ACC112 (cell line): ENCODE measurements at regions not wholly inside any gene's neighbourhood (a gene's known extent, or its start where the extent isn't known, plus 50 kb on each side); places are given as distances from the start of the nearest gene placed in this dataset.

Experiments used
- H2AFZ ChIP-seq: fragments of 200-600 bp; sonication (generic); one replicate; pipeline ENCODE4 v1.6.0; 2017; ENCODE audit warnings: antibody characterized with exemption, low read length; ENCODE audit not compliant: unreplicated experiment
- H3K27ac ChIP-seq: fragments of 200-600 bp; sonication (generic); 2 replicates; pipeline ENCODE4 v1.5.1; 2014; ENCODE audit warnings: low read depth, mild to moderate bottlenecking, antibody characterized with exemption, low read length, moderate library complexity
- H3K27me3 ChIP-seq: fragments of 200-600 bp; sonication (generic); 2 replicates; pipeline ENCODE4 v1.6.1; 2014; ENCODE audit warnings: mild to moderate bottlenecking, antibody characterized with exemption, low read length, moderate library complexity, mixed read lengths; ENCODE audit not compliant: insufficient read depth
- H3K36me3 ChIP-seq: fragments of 200-600 bp; sonication (generic); 2 replicates; pipeline ENCODE4 v1.6.1; 2016; ENCODE audit warnings: mild to moderate bottlenecking, antibody characterized with exemption, low read length, moderate library complexity, mixed read lengths; ENCODE audit not compliant: insufficient read depth
- H3K4me1 ChIP-seq: fragments of 200-600 bp; sonication (generic); one replicate; pipeline ENCODE4 v1.6.1; 2016; ENCODE audit warnings: low read length, mixed read lengths; ENCODE audit not compliant: insufficient read depth, unreplicated experiment, control insufficient read depth
- H3K4me3 ChIP-seq: fragments of 200-600 bp; sonication (generic); 2 replicates; pipeline ENCODE4 v1.5.1; 2014; ENCODE audit warnings: mild to moderate bottlenecking, low read depth, low read length
- H3K79me2 ChIP-seq: fragments of 200-600 bp; sonication (generic); one replicate; pipeline ENCODE4 v1.6.0; 2016; ENCODE audit warnings: low read length; ENCODE audit not compliant: control insufficient read depth, unreplicated experiment, insufficient read depth

DNA sequence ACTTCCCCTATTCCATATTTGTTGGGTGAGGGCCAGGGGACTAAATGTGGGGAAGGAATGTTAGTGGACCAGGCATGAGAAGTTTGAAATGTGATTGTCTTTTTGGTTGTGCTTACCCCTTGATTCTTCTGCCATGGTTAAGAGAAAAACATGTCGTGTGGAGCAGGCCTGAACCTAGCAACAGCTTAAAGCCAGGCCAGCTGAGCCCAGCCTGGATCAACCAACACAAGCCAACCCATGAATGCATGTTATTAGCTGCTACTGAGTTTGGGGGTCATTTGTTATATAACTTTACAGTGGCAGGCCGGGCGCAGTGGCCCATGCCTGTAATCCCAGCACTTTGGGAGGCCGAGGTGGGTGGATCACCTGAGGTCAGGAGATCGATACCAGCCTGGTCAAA is 52.4 kb upstream of the TRIO start:
- Histone ChIP-seq H3K36me3 (no peaks in the 10 kb centered on the region), H2AFZ (no peak overlapping the region), H3K27me3 (no peaks in the 10 kb centered on the region), H3K27ac (no peak overlapping the region), H3K4me1 (peaks cover 6% of the 10 kb centered on the region), H3K79me2 (no peaks in the 10 kb centered on the region), H3K4me3 (no peak overlapping the region)

DNA sequence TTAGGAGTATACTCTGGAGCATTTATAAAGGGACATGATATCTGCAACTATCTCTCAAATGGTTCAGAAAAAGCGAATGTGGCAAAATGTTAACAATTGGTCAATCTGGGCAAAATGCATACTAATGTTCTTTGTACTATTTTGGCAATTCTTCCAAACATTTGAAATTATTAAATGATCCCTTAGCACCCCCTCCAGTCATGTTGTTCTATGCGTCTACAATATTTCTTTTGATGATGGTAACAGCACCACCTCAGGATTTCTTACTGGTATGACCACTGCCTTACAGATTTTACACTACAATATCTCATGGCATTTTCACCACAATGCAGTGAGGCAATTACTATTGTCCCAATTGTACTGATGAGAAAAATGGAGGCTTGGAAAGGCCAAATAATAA is 52.9 kb upstream of the TRIO start:
- H2AFZ ChIP-seq: no peak overlapping the region
- H3K27me3 ChIP-seq: no peaks in the 10 kb centered on the region
- H3K27ac ChIP-seq: no peak overlapping the region
- no peaks in the 10 kb centered on the region for H3K36me3 ChIP-seq
- no peak overlapping the region for H3K4me3 ChIP-seq
- no peaks in the 10 kb centered on the region for H3K79me2 ChIP-seq
- H3K4me1 ChIP-seq: peaks cover 6% of the 10 kb centered on the region

DNA sequence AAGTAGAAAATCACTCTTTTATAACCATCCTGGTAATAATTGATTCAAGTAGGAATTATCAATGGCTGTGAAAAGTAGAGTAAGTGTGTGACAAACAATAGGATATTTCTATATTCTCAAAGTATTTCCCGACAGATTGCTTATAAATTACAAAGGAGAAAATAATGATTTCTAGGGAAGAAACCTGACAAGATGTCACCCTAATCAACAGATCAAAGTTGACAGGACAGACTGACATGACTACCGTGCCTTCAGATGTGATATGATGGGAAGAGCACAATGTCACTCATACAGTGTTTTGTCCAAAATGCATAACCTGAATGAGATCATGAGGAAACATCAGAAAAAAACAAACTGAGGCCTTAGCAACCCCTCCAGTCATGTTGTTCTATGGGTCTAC is 53.9 kb upstream of the TRIO start:
- Histone ChIP-seq H3K4me1 (peaks cover 6% of the 10 kb centered on the region), H3K4me3 (no peak overlapping the region), H2AFZ (no peak overlapping the region), H3K79me2 (no peaks in the 10 kb centered on the region), H3K36me3 (no peaks in the 10 kb centered on the region), H3K27ac (no peak overlapping the region), H3K27me3 (no peaks in the 10 kb centered on the region)

DNA sequence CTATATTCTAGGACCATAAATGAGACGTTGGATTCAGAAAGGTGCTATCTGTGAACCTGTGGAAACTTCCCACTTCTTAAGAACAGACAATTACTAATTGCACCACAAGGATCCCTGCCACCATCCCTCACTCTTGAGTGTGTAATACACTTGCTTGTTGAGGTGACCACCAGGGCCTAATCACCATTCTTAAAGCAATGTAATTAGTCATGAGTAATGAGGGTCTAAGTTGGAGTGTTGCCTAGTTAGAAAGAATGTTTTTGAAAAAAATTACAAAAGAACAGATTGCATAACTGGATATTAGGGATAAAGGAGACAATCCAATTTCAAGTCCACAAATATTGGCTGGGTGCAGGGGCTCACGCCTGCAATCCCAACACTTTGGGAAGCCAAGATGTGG is 56.9 kb upstream of the TRIO start:
- Histone ChIP-seq H2AFZ (no peak overlapping the region), H3K4me1 (peaks cover 6% of the 10 kb centered on the region), H3K36me3 (no peaks in the 10 kb centered on the region), H3K79me2 (no peaks in the 10 kb centered on the region), H3K27ac (no peak overlapping the region), H3K27me3 (no peaks in the 10 kb centered on the region), H3K4me3 (no peak overlapping the region)

DNA sequence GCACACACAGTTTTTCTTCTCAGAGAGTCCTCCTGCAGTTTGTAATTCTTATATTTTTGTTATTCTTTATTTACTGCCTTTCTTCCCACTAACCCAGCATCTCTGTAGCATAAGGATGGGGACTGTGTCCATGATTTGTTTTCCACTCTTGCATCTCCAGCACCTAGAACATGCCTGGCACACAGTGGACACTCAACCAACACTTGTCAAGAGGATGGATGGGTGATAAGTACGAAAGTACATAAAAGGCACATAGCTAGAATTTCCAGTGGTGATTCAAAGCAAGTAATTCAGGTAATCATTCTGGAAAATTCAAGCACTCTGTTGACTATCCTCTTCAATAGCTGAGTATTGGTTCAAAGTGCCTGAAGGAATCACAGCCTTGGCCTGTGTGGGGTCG is 60.2 kb upstream of the TRIO start:
- no peak overlapping the region for H3K4me3 ChIP-seq
- H3K4me1 ChIP-seq: peaks cover 6% of the 10 kb centered on the region
- H3K27ac ChIP-seq: no peak overlapping the region
- H3K36me3 ChIP-seq: no peaks in the 10 kb centered on the region
- no peaks in the 10 kb centered on the region for H3K27me3 ChIP-seq
- no peak overlapping the region for H2AFZ ChIP-seq
- H3K79me2 ChIP-seq: no peaks in the 10 kb centered on the region

DNA sequence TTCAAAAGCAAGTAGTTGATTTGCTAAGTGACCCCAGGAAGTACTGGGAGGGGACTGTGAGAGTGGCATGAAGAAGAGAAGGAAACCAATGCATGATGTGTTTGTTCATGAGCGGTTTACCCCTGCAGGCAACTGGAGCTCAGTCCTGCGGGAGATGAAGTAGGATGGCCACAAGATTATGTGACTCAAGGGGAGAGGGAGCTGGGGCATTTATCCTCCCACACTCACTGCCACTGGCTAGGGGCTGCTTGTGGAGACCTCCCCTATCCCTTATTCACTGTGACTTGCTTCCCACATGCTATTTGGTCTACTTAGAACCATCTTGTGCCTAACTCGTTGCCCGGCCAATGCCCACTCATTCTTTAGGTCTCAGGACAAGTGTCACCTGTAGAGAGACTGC is 60.6 kb upstream of the TRIO start:
- Histone ChIP-seq H3K27ac (no peak overlapping the region), H3K4me3 (no peak overlapping the region), H3K27me3 (no peaks in the 10 kb centered on the region), H3K36me3 (no peaks in the 10 kb centered on the region), H2AFZ (no peak overlapping the region), H3K4me1 (peaks cover 6% of the 10 kb centered on the region), H3K79me2 (no peaks in the 10 kb centered on the region)

DNA sequence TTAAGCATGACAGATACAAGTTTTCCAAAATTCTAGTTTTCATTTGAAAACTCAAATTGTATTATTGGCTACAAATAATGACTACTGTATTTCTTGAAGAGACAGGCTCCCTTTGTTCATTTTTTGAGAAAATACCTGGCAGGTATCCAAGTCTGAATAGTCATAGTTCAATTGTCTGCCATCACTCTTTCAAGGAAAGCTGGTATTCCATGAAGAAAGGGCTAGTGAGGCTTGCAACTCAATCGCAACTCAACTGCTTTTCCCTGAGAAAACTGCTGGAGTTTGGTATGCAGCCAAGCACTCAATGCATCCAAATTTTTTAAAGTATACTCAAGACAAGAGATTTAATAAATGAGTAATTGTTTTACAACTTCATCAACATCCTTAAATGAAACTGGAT is 61.4 kb upstream of the TRIO start:
- peaks cover 6% of the 10 kb centered on the region for H3K4me1 ChIP-seq
- H3K4me3 ChIP-seq: no peak overlapping the region
- no peak overlapping the region for H2AFZ ChIP-seq

DNA sequence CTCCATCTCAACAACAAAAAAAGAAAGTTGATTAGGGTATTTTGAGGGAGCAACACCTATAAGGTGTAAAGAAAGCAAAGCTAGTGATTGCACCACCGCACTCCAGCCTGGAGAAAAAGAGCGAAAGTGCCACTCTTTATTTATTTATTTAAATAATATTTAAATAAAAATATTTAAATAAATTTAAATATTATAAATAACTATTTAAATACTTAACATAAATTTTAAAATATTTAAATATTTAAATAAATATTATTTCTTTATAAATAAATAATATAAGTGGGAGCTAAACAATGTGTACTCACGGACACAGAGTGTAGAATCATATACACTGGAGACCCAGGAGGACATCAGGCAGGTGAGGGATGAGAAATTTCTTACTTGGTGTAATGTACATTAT is 64.4 kb upstream of the TRIO start:
- Histone ChIP-seq H3K4me3 (no peak overlapping the region), H3K79me2 (no peaks in the 10 kb centered on the region), H3K4me1 (no peaks in the 10 kb centered on the region), H3K27ac (no peak overlapping the region), H3K27me3 (no peaks in the 10 kb centered on the region), H3K36me3 (no peaks in the 10 kb centered on the region), H2AFZ (no peak overlapping the region)

More for the DNA sequence above, 61.4 kb upstream of the TRIO start:
- Histone ChIP-seq H3K36me3 (no peaks in the 10 kb centered on the region), H3K79me2 (no peaks in the 10 kb centered on the region), H3K27ac (no peak overlapping the region), H3K27me3 (no peaks in the 10 kb centered on the region)

DNA sequence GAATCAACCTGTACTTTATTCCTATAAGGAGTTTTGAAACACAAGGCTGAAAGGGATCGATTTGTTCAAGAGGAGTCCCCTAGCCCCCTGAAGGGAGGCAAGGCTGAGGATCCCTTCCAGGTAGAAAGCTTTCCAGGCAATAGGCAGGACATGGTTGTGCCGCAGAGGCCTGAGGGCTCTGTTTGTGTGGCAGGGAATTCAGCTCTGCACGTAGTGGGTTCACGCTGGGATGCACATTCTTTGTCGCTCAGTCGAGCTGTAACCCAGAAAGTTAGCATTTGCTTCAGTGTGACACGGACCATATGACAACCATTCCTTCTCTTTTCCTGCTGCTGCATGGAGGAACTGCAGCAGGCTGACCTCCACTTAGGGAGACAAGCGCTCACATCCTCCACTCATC is 65.6 kb upstream of the TRIO start:
- H3K36me3 ChIP-seq: no peaks in the 10 kb centered on the region
- H3K4me1 ChIP-seq: no peaks in the 10 kb centered on the region
- no peaks in the 10 kb centered on the region for H3K27me3 ChIP-seq
- H3K4me3 ChIP-seq: no peak overlapping the region
- no peak overlapping the region for H2AFZ ChIP-seq
- H3K27ac ChIP-seq: no peak overlapping the region
- no peaks in the 10 kb centered on the region for H3K79me2 ChIP-seq

DNA sequence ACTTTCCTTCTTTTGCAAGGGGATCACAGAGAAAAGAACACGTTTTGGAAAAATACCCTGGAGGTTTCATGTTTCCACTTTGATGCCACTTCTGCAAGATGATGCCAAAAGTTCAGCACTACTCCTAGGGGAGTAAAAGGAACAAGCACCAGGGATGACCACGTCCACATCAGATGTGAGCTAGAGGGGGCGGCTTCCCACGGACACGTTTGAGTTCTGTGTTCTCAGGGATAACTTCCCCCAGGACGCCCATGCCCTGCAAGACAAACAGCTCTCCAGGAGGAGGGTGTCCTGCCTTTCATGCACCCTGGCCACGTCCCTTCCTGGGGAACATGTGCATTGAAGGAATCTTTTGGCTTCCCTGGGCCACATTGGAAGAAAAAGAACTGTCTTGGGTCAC is 66.6 kb upstream of the TRIO start:
- no peaks in the 10 kb centered on the region for H3K4me1 ChIP-seq
- no peak overlapping the region for H3K27ac ChIP-seq
- no peak overlapping the region for H3K4me3 ChIP-seq
- H3K36me3 ChIP-seq: no peaks in the 10 kb centered on the region
- H3K79me2 ChIP-seq: no peaks in the 10 kb centered on the region
- H3K27me3 ChIP-seq: no peaks in the 10 kb centered on the region
- H2AFZ ChIP-seq: no peak overlapping the region

DNA sequence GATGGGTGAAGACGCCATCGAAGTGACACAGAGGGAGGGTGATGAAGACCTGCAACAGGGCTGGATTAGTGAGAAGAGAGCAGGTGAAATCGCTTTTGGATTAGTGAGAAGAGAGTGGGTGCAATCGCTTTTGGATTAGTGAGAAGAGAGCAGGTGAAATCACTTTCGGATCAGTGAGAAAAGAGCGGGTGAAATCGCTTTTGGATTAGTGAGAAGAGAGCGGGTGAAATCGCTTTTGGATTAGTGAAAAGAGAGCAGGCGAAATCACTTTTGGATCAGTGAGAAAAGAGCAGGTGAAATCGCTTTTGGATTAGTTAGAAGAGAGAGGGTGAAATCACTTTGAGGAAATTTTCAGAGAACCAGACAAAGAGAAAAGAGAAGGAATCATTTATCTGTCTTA is 67.2 kb upstream of the TRIO start:
- Histone ChIP-seq H3K4me1 (no peaks in the 10 kb centered on the region), H3K27ac (no peak overlapping the region), H2AFZ (no peak overlapping the region), H3K27me3 (no peaks in the 10 kb centered on the region), H3K79me2 (no peaks in the 10 kb centered on the region), H3K4me3 (no peak overlapping the region), H3K36me3 (no peaks in the 10 kb centered on the region)

DNA sequence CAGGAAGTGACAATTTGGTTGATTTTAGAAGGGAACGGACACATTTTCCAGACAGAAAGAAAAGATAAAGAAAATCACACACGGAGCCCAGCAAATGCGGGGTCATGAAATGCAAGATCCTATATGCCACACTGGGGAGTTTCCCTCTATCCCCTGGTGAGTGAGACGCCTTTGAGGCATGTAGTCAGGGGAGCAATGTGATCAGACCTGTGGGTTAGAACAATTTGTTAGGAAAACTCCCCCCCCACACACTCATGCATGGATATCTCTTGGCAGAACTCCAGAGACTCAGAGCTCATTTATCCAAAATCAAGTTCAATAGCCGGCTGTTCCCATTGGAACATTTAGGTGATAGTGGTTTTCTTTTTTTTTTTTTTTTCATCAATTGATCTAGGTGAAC is 71.7 kb upstream of the TRIO start:
- no peak overlapping the region for H3K27ac ChIP-seq
- no peaks in the 10 kb centered on the region for H3K27me3 ChIP-seq
- no peaks in the 10 kb centered on the region for H3K36me3 ChIP-seq
- H2AFZ ChIP-seq: no peak overlapping the region
- H3K4me1 ChIP-seq: no peaks in the 10 kb centered on the region
- no peak overlapping the region for H3K4me3 ChIP-seq
- H3K79me2 ChIP-seq: no peaks in the 10 kb centered on the region
